Osteocyte (in vitro differentiated cells): ENCODE measurements at regions not wholly inside any gene's neighbourhood (a gene's known extent, or its start where the extent isn't known, plus 50 kb on each side); places are given as distances from the start of the nearest gene placed in this dataset.

Experiments used
- DNase-seq: peaks from one replicate; pipeline ENCODE4 v3.0.0; 2021; ENCODE audit warnings: mixed read lengths; ENCODE audit not compliant: unreplicated experiment; ENCODE audit errors: extremely low spot score
- H3K27ac Mint-ChIP-seq: one replicate; pipeline ENCODE4 v1.8.0; 2021; ENCODE audit warnings: mild to moderate bottlenecking, mixed read lengths; ENCODE audit not compliant: unreplicated experiment
- H3K27me3 Mint-ChIP-seq: one replicate; pipeline ENCODE4 v1.8.0; 2021; ENCODE audit warnings: mixed read lengths; ENCODE audit not compliant: unreplicated experiment
- H3K36me3 Mint-ChIP-seq: one replicate; pipeline ENCODE4 v1.8.0; 2021; ENCODE audit warnings: mixed read lengths; ENCODE audit not compliant: unreplicated experiment
- H3K4me1 Mint-ChIP-seq: one replicate; pipeline ENCODE4 v1.8.0; 2021; ENCODE audit warnings: mixed read lengths; ENCODE audit not compliant: unreplicated experiment
- H3K4me3 Mint-ChIP-seq: one replicate; pipeline ENCODE4 v1.8.0; 2021; ENCODE audit warnings: mild to moderate bottlenecking, moderate library complexity, mixed read lengths; ENCODE audit not compliant: unreplicated experiment
- H3K9me3 Mint-ChIP-seq: one replicate; pipeline ENCODE4 v1.8.0; 2021; ENCODE audit warnings: mixed read lengths; ENCODE audit not compliant: unreplicated experiment
- TF ChIP-seq, protein P1 (sequence below): fragments of 200-600 bp; sonication (generic); IDR thresholded peaks from 2 replicates; pipeline ENCODE4 v1.5.0; 2021; ENCODE audit warnings: antibody characterized with exemption, mild to moderate bottlenecking, moderate library complexity

GRCh38 chr19:27529158-27529557, 1683.8 kb downstream of the UQCRFS1 start:
- Mint-ChIP-seq H3K27me3 (no peaks in the 10 kb centered on the region), H3K4me3 (no peak overlapping the region), H3K27ac (no peak overlapping the region)

GRCh38 chr19:27522223-27522622, 1690.7 kb downstream of the UQCRFS1 start:
- TF ChIP-seq, protein P1, sequence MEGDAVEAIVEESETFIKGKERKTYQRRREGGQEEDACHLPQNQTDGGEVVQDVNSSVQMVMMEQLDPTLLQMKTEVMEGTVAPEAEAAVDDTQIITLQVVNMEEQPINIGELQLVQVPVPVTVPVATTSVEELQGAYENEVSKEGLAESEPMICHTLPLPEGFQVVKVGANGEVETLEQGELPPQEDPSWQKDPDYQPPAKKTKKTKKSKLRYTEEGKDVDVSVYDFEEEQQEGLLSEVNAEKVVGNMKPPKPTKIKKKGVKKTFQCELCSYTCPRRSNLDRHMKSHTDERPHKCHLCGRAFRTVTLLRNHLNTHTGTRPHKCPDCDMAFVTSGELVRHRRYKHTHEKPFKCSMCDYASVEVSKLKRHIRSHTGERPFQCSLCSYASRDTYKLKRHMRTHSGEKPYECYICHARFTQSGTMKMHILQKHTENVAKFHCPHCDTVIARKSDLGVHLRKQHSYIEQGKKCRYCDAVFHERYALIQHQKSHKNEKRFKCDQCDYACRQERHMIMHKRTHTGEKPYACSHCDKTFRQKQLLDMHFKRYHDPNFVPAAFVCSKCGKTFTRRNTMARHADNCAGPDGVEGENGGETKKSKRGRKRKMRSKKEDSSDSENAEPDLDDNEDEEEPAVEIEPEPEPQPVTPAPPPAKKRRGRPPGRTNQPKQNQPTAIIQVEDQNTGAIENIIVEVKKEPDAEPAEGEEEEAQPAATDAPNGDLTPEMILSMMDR, result no peak
- H3K4me3 Mint-ChIP-seq, result no peak overlapping the region
- peaks cover 58% of the 10 kb centered on the region for H3K9me3 Mint-ChIP-seq
- no peaks in the 10 kb centered on the region for H3K4me1 Mint-ChIP-seq
- H3K36me3 Mint-ChIP-seq, result no peaks in the 10 kb centered on the region
- H3K27me3 Mint-ChIP-seq, result no peaks in the 10 kb centered on the region
- no peak for DNase-seq
- H3K27ac Mint-ChIP-seq, result no peak overlapping the region

More at GRCh38 chr19:27529158-27529557, 1683.8 kb downstream of the UQCRFS1 start:
- H3K9me3 Mint-ChIP-seq, result peaks cover 60% of the 10 kb centered on the region
- no peaks in the 10 kb centered on the region for H3K4me1 Mint-ChIP-seq
- TF ChIP-seq, protein P1, result no peak
- H3K36me3 Mint-ChIP-seq, result no peaks in the 10 kb centered on the region
- no peak for DNase-seq
